ENCODE measurements at regions not wholly inside any gene's neighbourhood (a gene's known extent, or its start where the extent isn't known, plus 50 kb on each side); places are given as distances from the start of the nearest gene placed in this dataset.

- DNase-seq (ENCODE audit: low spot score), result no peak
- Histone ChIP-seq H3K27ac (ENCODE audit: low read depth, low read length, poor library complexity, severe bottlenecking) (no peak overlapping the region), H3K9me3 (ENCODE audit: low read depth, low read length, poor library complexity, severe bottlenecking) (no peaks in the 10 kb centered on the region), H3K4me1 (ENCODE audit: insufficient read depth, low read length, poor library complexity, severe bottlenecking) (no peaks in the 10 kb centered on the region), H3K36me3 (ENCODE audit: insufficient read depth, low read length, poor library complexity, severe bottlenecking) (no peaks in the 10 kb centered on the region), H3K4me3 (ENCODE audit: low read depth, low read length, poor library complexity, severe bottlenecking) (no peak overlapping the region), H3K27me3 (replicated peaks; ENCODE audit: insufficient read depth, low read depth, low read length, poor library complexity) (no peaks in the 10 kb centered on the region)
- TF ChIP-seq EZH2 (IDR thresholded peaks at IDR 0.05; ENCODE audit: borderline replicate concordance, low read depth, low read length, poor library complexity, severe bottlenecking) (no peak), CTCF (conservative IDR thresholded peaks at IDR 0.05; ENCODE audit: low read depth, low read length) (no peak)
- intact Hi-C loops (cut with micrococcal nuclease; ENCODE audit: unreplicated experiment), result no loop called here
- no TSS peak for BruUV-seq (replicated peaks)
- CTCF ChIA-PET, result no interaction called here
- POLR2A ChIA-PET (ENCODE audit: low non-redundant PET), result no interaction called here
These were observed 383.8 kb upstream of the ZMIZ1 start for GRCh38 chr10:78684947-78685346.

DNA sequence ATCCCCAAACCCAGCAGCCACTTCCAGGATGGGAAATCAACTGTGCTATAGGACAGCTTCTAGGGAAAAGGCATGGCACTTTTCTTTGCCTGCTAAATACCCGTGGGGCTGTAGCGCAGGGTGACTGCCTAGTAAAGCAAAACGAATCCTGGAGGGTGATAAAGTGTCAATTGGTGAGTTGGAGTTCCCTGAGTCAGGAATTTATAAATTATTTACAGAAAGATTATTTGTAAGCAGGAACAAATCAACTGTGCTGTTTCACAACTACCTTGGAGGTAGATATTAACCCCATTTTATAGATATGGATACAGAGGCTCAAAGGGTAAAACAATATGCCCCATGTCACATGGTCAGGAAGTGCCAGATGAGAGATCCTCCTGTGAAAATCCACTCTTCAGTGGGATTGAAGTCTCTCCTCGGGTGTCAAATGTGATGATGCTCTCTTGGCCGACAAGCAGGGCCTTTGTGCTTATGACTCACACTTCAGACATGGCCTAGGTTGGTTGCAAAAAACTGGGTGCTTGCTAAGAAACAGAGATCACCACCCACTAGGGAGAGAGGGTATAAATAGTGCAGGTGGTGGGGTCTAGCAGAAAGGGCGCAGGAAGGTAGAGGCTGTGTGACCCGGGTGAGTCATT is 383.2 kb upstream of the ZMIZ1 start:
- BruUV-seq (replicated peaks), result no TSS peak
- POLR2A ChIA-PET (ENCODE audit: low non-redundant PET), result interaction anchor here (0.7 kb wide), 1 partner anchor 172 kb away, joined by 3 read pairs; no protein-coding TSS in a partner anchor

DNA sequence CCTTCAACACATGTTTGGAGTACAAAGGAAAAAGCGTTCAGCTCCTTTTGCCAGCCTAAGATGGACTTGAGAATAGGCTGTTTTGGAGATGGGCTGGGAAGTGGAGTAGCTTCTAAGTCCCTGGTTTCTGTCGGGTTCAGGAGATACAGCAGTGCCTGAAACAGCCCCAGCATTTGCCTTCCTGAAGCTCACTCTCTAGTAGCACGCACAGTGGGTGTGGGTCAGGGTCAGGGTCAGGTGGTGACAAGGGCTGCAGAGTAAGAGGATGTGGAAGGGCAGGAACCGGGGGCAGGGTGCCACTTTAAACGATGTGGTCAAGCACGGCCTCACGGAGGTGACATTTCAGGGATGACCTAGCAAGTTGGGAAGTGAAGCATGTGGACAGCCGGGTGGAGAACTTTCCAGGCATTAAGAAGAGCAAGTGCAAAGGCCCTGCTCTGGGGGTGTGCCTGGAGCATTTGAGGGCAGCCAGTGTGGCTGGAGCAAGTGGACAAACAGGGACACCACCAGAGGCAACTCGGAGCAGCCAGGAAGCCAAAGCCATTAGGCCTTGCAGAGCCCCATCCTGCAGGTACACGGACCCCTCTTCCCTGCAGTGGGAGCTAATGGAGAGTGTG is 382.2 kb upstream of the ZMIZ1 start:
- Histone ChIP-seq H3K4me1 (ENCODE audit: insufficient read depth, low read length, poor library complexity, severe bottlenecking) (no peaks in the 10 kb centered on the region), H3K36me3 (ENCODE audit: insufficient read depth, low read length, poor library complexity, severe bottlenecking) (no peaks in the 10 kb centered on the region), H3K9me3 (ENCODE audit: low read depth, low read length, poor library complexity, severe bottlenecking) (no peaks in the 10 kb centered on the region), H3K27ac (ENCODE audit: low read depth, low read length, poor library complexity, severe bottlenecking) (no peak overlapping the region), H3K27me3 (replicated peaks; ENCODE audit: insufficient read depth, low read depth, low read length, poor library complexity) (no peaks in the 10 kb centered on the region), H3K4me3 (ENCODE audit: low read depth, low read length, poor library complexity, severe bottlenecking) (no peak overlapping the region)
- BruUV-seq (replicated peaks), result no TSS peak
- no peak for TF ChIP-seq CTCF (conservative IDR thresholded peaks at IDR 0.05; ENCODE audit: low read depth, low read length)
- TF ChIP-seq EZH2 (IDR thresholded peaks at IDR 0.05; ENCODE audit: borderline replicate concordance, low read depth, low read length, poor library complexity, severe bottlenecking), result no peak
- POLR2A ChIA-PET (ENCODE audit: low non-redundant PET), result interaction anchor here (0.7 kb wide), 1 partner anchor 171 kb away, joined by 3 read pairs; no protein-coding TSS in a partner anchor
- CTCF ChIA-PET, result no interaction called here
- intact Hi-C loops (cut with micrococcal nuclease; ENCODE audit: unreplicated experiment), result no loop called here
- DNase-seq (ENCODE audit: low spot score), result no peak

More for the DNA sequence above, 383.2 kb upstream of the ZMIZ1 start:
- Histone ChIP-seq H3K4me3 (ENCODE audit: low read depth, low read length, poor library complexity, severe bottlenecking) (no peak overlapping the region), H3K4me1 (ENCODE audit: insufficient read depth, low read length, poor library complexity, severe bottlenecking) (no peaks in the 10 kb centered on the region), H3K9me3 (ENCODE audit: low read depth, low read length, poor library complexity, severe bottlenecking) (no peaks in the 10 kb centered on the region), H3K27ac (ENCODE audit: low read depth, low read length, poor library complexity, severe bottlenecking) (no peak overlapping the region), H3K27me3 (replicated peaks; ENCODE audit: insufficient read depth, low read depth, low read length, poor library complexity) (no peaks in the 10 kb centered on the region), H3K36me3 (ENCODE audit: insufficient read depth, low read length, poor library complexity, severe bottlenecking) (no peaks in the 10 kb centered on the region)
- intact Hi-C loops (cut with micrococcal nuclease; ENCODE audit: unreplicated experiment), result no loop called here
- DNase-seq (ENCODE audit: low spot score), result no peak
- CTCF ChIA-PET, result no interaction called here
- no peak for TF ChIP-seq CTCF (conservative IDR thresholded peaks at IDR 0.05; ENCODE audit: low read depth, low read length)
- no peak for TF ChIP-seq EZH2 (IDR thresholded peaks at IDR 0.05; ENCODE audit: borderline replicate concordance, low read depth, low read length, poor library complexity, severe bottlenecking)
